Heart left ventricle (tissue), 13 donors: ENCODE measurements at regions not wholly inside any gene's neighbourhood (a gene's known extent, or its start where the extent isn't known, plus 50 kb on each side); places are given as distances from the start of the nearest gene placed in this dataset.

Source experiments
- CTCF ChIP-seq, 12 donors: fragments of 200-600 bp; sonication (generic) in 4 of 12; IDR thresholded peaks; one replicate each; pipeline versions ENCODE4 v1.5.0 to v1.8.0; 2018 to 2022; ENCODE audit warnings: antibody characterized with exemption in 12 of 12, mild to moderate bottlenecking in 5 of 12
- POLR2A ChIP-seq, 2 donors: fragments of 450-650 bp; IDR thresholded peaks; one replicate each; pipeline ENCODE4 v1.6.1; 2017; ENCODE audit warnings: antibody characterized with exemption in 2 of 2, mild to moderate bottlenecking in 2 of 2, moderate library complexity in 2 of 2
- donor health status: ischemic (EF 13 %, LVEDD 7.1; RV severe dilation, severe dysfunction).
- donor health status: DM: no; HTN: yes; CAD: no.
- donor health status: DM: no; HTN: no; CAD: no.
- donor health status: ischemic (EF 25% LVEDD 6.9; RV normal size, moderate dysfunction).
- donor health status: ischemic (EF 25% LVEDD 5.7; RV mildly dilated, moderate dysfunction).
- donor health status: ischemic (EF 35%, LVEDD 5.7; RV mildly dilated, moderate dysfunction).
- donor health status: nonischemic (EF 11% LVEDD 7.7; RV severe dilation, severe dysfunction).
- donor health status: DM: yes; HTN: yes; CAD: no.
- donor health status: PGD.
- donor health status: ischemic (EF 29% LVEDD 5.4; RV normal size, mild dysfunction).
- donor health status: nonischemic (EF 23%, LVEDD 6.1; RV moderate dilation, normal function).

GRCh38 chrX:110588164-110588563 lies 207.5 kb downstream of the CHRDL1 start:
- TF ChIP-seq CTCF (IDR thresholded peaks at IDR 0.05): no peak
- no peak for TF ChIP-seq POLR2A (IDR thresholded peaks at IDR 0.05)
